ENCODE measurements at regions not wholly inside any gene's neighbourhood (a gene's known extent, or its start where the extent isn't known, plus 50 kb on each side); places are given as distances from the start of the nearest gene placed in this dataset.
"Not testable (repeated sequence)": the region's sequence is repeated elsewhere in the genome, so short reads cannot be mapped to it uniquely, and the experiment has no call there.

DNA sequence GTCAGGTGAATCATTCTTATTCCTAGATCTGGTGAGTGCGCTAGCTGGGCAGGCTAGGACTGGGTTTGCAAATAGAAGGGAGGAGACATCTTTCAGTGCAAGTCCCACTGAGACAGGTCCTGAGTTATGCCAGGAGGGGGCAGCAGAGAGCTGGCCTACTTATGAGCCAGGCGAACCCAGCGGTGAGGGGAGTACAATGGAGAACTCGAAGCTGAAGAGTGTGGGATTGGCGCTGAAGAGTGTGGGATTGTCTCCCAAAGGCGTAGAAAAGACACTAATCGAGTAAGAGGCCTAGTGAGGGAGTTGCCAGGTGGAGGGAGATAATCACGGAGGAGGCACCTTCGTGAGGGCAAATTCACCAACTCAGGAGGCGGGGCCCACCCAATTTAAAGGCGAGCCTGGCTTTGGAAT lies 91.7 kb upstream of the CXorf66 start:
- no peak overlapping the region for H3K9ac ChIP-seq (ENCODE audit: low read length in 5 of 5)
- peak overlapping the region in 1 of 5 donors; percentile 4 for H3K4me3 ChIP-seq (ENCODE audit: low read depth in 1 of 5, low read length in 5 of 5)
- H3K27me3 ChIP-seq (ENCODE audit: control insufficient read depth in 5 of 5, insufficient read depth in 4 of 5, low read length in 5 of 5): peaks cover 0 to 14% (median 3%) of the 10 kb centered on the region in 5 donors
- H3K36me3 ChIP-seq (ENCODE audit: control insufficient read depth in 5 of 5, insufficient read depth in 5 of 5, low read length in 5 of 5): no peaks in the 10 kb centered on the region
- H3K4me1 ChIP-seq (ENCODE audit: control insufficient read depth in 5 of 5, insufficient read depth in 5 of 5, low read length in 5 of 5): peaks cover 0 to 4% (median 3%) of the 10 kb centered on the region in 5 donors
- H3K9me3 ChIP-seq (ENCODE audit: control insufficient read depth in 5 of 5, low read length in 5 of 5): no peaks in the 10 kb centered on the region
- H3K27ac ChIP-seq (ENCODE audit: low read depth, low read length): no peak overlapping the region

DNA sequence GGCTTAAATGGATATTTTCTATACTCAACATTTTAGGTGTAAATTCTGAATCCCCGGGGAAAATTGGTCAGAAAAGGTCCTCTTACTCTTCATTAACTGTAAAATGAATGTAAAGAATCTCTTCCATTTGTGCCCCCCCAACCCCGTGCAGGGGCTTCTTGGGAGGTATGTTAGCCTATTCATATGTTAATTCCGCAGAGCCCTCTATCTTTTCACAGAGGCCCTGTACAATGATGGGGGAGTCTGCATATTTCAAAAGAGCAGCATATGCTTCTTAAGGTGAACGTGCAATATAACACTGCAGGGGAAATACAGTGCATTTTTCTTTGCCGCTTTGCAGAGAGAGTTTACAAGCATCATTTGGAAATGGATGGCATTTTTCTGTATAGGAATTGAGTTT lies 88.5 kb upstream of the CXorf66 start:
- Histone ChIP-seq H3K4me3 (ENCODE audit: low read depth in 1 of 5, low read length in 5 of 5) (no peak overlapping the region), H3K4me1 (ENCODE audit: control insufficient read depth in 5 of 5, insufficient read depth in 5 of 5, low read length in 5 of 5) (peaks cover 0 to 4% (median 3%) of the 10 kb centered on the region in 5 donors), H3K36me3 (ENCODE audit: control insufficient read depth in 5 of 5, insufficient read depth in 5 of 5, low read length in 5 of 5) (no peaks in the 10 kb centered on the region), H3K27ac (ENCODE audit: low read depth, low read length) (no peak overlapping the region), H3K9ac (ENCODE audit: low read length in 5 of 5) (no peak overlapping the region), H3K27me3 (ENCODE audit: control insufficient read depth in 5 of 5, insufficient read depth in 4 of 5, low read length in 5 of 5) (peaks cover 0 to 14% (median 3%) of the 10 kb centered on the region in 5 donors), H3K9me3 (ENCODE audit: control insufficient read depth in 5 of 5, low read length in 5 of 5) (no peaks in the 10 kb centered on the region)

DNA sequence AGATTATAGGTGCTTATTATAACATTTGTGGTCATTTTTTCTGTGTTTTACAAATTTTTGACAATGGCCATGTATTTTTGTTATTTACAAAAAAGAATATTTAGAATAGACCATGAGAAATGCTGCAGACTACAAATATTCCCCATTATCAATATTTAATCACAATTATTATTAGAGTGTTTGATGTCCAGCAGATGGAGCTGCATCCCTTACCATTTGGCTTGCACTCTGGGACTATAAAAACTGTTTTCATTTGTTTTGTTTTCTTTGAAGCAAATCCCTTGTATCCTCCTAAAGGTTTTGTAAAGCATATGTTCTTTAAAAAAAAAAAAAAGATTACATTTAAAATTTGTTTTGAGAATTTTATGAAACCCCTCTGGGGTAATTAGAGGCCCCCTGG lies 85.6 kb upstream of the CXorf66 start:
- Histone ChIP-seq H3K27ac (ENCODE audit: low read depth, low read length) (no peak overlapping the region), H3K27me3 (ENCODE audit: control insufficient read depth in 5 of 5, insufficient read depth in 4 of 5, low read length in 5 of 5) (peaks cover 0 to 11% (median 0%) of the 10 kb centered on the region in 5 donors), H3K4me1 (ENCODE audit: control insufficient read depth in 5 of 5, insufficient read depth in 5 of 5, low read length in 5 of 5) (no peaks in the 10 kb centered on the region), H3K9me3 (ENCODE audit: control insufficient read depth in 5 of 5, low read length in 5 of 5) (no peaks in the 10 kb centered on the region), H3K9ac (ENCODE audit: low read length in 5 of 5) (no peak overlapping the region), H3K36me3 (ENCODE audit: control insufficient read depth in 5 of 5, insufficient read depth in 5 of 5, low read length in 5 of 5) (no peaks in the 10 kb centered on the region), H3K4me3 (ENCODE audit: low read depth in 1 of 5, low read length in 5 of 5) (no peak overlapping the region)

DNA sequence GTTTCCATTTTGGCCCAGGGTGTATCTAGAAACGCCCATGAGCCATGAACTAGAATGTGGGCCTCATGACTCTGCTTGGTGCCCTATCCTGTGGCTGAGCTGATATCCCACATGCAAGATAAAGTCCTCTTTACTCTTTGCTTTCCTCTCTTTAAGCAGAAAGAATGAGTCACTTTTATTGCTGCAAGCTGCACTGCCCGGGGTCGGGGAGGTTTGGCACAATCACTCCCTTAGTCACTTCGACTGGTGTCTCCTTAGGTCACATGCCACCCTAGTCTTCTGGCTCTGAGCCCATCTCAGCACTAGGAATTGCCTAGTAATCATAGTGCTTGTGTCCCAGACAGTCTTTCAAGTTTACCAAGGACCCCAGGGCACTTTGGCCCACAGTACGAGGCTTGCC lies 75.1 kb upstream of the CXorf66 start:
- peaks cover 0 to 2% (median 0%) of the 10 kb centered on the region in 5 donors for H3K27me3 ChIP-seq (ENCODE audit: control insufficient read depth in 5 of 5, insufficient read depth in 4 of 5, low read length in 5 of 5)
- H3K4me3 ChIP-seq (ENCODE audit: low read depth in 1 of 5, low read length in 5 of 5): no peak overlapping the region
- H3K9me3 ChIP-seq (ENCODE audit: control insufficient read depth in 5 of 5, low read length in 5 of 5): peaks cover 3 to 20% (median 18%) of the 10 kb centered on the region in 5 donors
- no peak overlapping the region for H3K9ac ChIP-seq (ENCODE audit: low read length in 5 of 5)
- no peak overlapping the region for H3K27ac ChIP-seq (ENCODE audit: low read depth, low read length)
- H3K36me3 ChIP-seq (ENCODE audit: control insufficient read depth in 5 of 5, insufficient read depth in 5 of 5, low read length in 5 of 5): no peaks in the 10 kb centered on the region
- no peaks in the 10 kb centered on the region for H3K4me1 ChIP-seq (ENCODE audit: control insufficient read depth in 5 of 5, insufficient read depth in 5 of 5, low read length in 5 of 5)

DNA sequence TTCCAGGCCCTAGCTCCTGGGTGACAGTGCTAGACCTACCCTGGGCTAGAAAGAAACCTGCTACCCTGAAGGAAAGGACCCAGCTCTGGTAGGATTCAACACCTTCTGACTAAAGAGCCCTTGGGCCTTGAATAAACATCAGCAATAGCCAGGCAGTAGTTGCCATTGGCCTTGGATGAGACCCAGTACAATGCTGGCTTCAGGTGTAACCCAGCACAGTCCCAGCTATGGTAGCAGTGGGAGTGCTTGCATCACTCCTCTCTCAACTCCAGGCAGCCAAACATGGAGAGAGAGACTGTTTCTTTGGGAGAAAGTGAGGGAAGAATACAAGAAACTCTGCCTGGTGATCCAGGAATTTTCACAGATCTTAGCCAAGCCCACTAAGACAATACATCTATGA lies 73.5 kb upstream of the CXorf66 start:
- H3K4me1 ChIP-seq (ENCODE audit: control insufficient read depth in 5 of 5, insufficient read depth in 5 of 5, low read length in 5 of 5): no peaks in the 10 kb centered on the region
- no peaks in the 10 kb centered on the region for H3K36me3 ChIP-seq (ENCODE audit: control insufficient read depth in 5 of 5, insufficient read depth in 5 of 5, low read length in 5 of 5)

DNA sequence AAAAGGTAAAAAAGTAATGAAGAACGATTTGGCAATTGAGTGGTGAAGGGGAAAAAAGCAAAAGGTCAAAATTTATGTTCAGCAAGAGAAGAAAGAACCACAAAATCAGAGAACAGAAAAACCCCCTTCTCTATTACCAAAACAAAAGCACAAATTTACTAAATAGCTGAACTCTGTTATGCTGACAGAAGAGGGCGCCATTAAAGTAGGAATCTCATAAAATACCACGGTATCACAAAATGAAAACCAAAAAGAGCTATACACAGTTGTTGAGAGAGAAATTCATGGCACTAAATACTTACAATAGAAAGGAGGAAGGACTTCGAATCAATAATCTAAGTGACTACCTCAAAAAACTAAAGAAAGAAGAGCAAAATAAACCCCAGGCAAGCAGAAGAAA lies 69.6 kb upstream of the CXorf66 start:
- H3K36me3 ChIP-seq (ENCODE audit: control insufficient read depth in 5 of 5, insufficient read depth in 5 of 5, low read length in 5 of 5): no peaks in the 10 kb centered on the region
- no peak overlapping the region for H3K9ac ChIP-seq (ENCODE audit: low read length in 5 of 5)
- no peak overlapping the region for H3K27ac ChIP-seq (ENCODE audit: low read depth, low read length)
- H3K4me1 ChIP-seq (ENCODE audit: control insufficient read depth in 5 of 5, insufficient read depth in 5 of 5, low read length in 5 of 5): no peaks in the 10 kb centered on the region
- H3K9me3 ChIP-seq (ENCODE audit: control insufficient read depth in 5 of 5, low read length in 5 of 5): peaks cover 3 to 11% (median 9%) of the 10 kb centered on the region in 5 donors
- H3K4me3 ChIP-seq (ENCODE audit: low read depth in 1 of 5, low read length in 5 of 5): no peak overlapping the region
- peaks cover 0 to 2% (median 0%) of the 10 kb centered on the region in 5 donors for H3K27me3 ChIP-seq (ENCODE audit: control insufficient read depth in 5 of 5, insufficient read depth in 4 of 5, low read length in 5 of 5)

More for the DNA sequence above, 73.5 kb upstream of the CXorf66 start:
- H3K27me3 ChIP-seq (ENCODE audit: control insufficient read depth in 5 of 5, insufficient read depth in 4 of 5, low read length in 5 of 5): peaks cover 0 to 2% (median 0%) of the 10 kb centered on the region in 5 donors
- no peak overlapping the region for H3K27ac ChIP-seq (ENCODE audit: low read depth, low read length)
- H3K9ac ChIP-seq (ENCODE audit: low read length in 5 of 5): no peak overlapping the region
- no peak overlapping the region for H3K4me3 ChIP-seq (ENCODE audit: low read depth in 1 of 5, low read length in 5 of 5)
- H3K9me3 ChIP-seq (ENCODE audit: control insufficient read depth in 5 of 5, low read length in 5 of 5): peaks cover 3 to 20% (median 18%) of the 10 kb centered on the region in 5 donors

DNA sequence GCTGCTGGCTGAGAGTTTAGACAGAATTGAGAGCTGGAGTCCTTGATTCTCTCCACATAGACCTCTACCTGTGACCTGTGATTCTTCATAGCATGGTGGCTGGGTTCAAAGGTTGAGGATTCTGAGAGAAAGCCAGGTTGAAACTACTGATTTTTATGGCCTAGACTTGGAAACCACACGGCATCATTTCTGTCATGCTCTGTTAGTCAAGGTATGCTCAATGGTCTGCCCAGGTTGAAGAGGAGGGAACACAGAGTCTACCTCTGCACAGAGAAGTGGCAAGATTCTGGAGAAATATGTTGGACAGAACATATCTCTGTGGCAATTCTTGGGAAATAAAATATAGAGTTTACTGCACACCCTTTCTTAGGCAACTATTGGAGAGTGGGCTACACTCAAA lies 57.2 kb upstream of the CXorf66 start:
- Histone ChIP-seq H3K36me3 (ENCODE audit: control insufficient read depth in 5 of 5, insufficient read depth in 5 of 5, low read length in 5 of 5) (no peaks in the 10 kb centered on the region), H3K4me3 (ENCODE audit: low read depth in 1 of 5, low read length in 5 of 5) (no peak overlapping the region), H3K9ac (ENCODE audit: low read length in 5 of 5) (no peak overlapping the region), H3K27me3 (ENCODE audit: control insufficient read depth in 5 of 5, insufficient read depth in 4 of 5, low read length in 5 of 5) (no peaks in the 10 kb centered on the region), H3K4me1 (ENCODE audit: control insufficient read depth in 5 of 5, insufficient read depth in 5 of 5, low read length in 5 of 5) (no peaks in the 10 kb centered on the region), H3K9me3 (ENCODE audit: control insufficient read depth in 5 of 5, low read length in 5 of 5) (no peaks in the 10 kb centered on the region), H3K27ac (ENCODE audit: low read depth, low read length) (no peak overlapping the region)

DNA sequence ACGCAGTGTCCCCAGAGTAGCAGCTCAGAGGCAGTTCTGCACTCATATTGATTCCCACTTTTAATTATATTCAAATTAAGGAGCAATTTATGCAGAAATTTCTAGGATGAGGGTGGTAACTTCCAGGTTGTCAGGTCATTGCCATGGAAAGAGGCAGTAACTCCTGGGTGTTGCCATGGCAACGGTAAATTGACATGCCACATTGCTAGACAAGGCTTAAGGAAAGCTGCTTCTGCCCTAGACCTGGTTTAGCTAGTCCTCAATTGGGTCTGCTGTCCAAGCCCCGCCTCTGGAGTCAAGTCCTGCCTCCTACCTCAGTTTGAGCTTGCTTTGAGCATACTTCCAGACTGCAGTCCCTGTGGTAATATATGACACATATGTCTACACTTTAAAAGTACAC lies 53.8 kb upstream of the CXorf66 start:
- not testable (repeated sequence) for H3K9ac ChIP-seq (ENCODE audit: low read length in 5 of 5); H3K4me3 ChIP-seq (ENCODE audit: low read depth in 1 of 5, low read length in 5 of 5); H3K27me3 ChIP-seq (ENCODE audit: control insufficient read depth in 5 of 5, insufficient read depth in 4 of 5, low read length in 5 of 5); H3K36me3 ChIP-seq (ENCODE audit: control insufficient read depth in 5 of 5, insufficient read depth in 5 of 5, low read length in 5 of 5); H3K9me3 ChIP-seq (ENCODE audit: control insufficient read depth in 5 of 5, low read length in 5 of 5); H3K4me1 ChIP-seq (ENCODE audit: control insufficient read depth in 5 of 5, insufficient read depth in 5 of 5, low read length in 5 of 5); H3K27ac ChIP-seq (ENCODE audit: low read depth, low read length)

Measured in subcutaneous abdominal adipose tissue (tissue), 5 donors.